ENCODE measurements at regions not wholly inside any gene's neighbourhood (a gene's known extent, or its start where the extent isn't known, plus 50 kb on each side); places are given as distances from the start of the nearest gene placed in this dataset.

DNA sequence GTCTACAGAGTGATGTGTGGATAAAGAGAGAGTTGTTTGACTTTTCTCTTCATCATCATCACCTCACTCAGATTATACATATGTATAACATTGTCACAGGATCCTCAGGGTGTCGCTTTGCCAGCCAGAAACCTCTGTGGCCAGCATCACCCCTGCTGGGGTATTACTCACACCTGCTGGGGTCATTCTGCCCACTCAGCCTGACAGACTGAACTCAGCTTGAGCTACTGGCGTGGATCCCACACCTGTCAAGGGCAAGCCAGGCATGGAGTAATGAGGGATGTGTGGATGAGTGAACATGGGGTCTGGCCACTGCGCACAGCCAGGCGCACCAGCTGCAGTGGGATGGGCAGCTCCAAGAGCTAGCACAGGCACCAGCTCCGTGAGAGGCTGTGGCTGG is 870.6 kb downstream of the CBLN2 start:
- no peak overlapping the region for H3K27ac ChIP-seq
- no peaks in the 10 kb centered on the region for H3K27me3 ChIP-seq
- TF ChIP-seq, protein P1, sequence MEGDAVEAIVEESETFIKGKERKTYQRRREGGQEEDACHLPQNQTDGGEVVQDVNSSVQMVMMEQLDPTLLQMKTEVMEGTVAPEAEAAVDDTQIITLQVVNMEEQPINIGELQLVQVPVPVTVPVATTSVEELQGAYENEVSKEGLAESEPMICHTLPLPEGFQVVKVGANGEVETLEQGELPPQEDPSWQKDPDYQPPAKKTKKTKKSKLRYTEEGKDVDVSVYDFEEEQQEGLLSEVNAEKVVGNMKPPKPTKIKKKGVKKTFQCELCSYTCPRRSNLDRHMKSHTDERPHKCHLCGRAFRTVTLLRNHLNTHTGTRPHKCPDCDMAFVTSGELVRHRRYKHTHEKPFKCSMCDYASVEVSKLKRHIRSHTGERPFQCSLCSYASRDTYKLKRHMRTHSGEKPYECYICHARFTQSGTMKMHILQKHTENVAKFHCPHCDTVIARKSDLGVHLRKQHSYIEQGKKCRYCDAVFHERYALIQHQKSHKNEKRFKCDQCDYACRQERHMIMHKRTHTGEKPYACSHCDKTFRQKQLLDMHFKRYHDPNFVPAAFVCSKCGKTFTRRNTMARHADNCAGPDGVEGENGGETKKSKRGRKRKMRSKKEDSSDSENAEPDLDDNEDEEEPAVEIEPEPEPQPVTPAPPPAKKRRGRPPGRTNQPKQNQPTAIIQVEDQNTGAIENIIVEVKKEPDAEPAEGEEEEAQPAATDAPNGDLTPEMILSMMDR (IDR thresholded peaks at IDR 0.05) = no peak
- H3K4me3 ChIP-seq = no peak overlapping the region
- DNase-seq = peak in 1 of 4 donors; percentile 36
- no peaks in the 10 kb centered on the region for H3K4me1 ChIP-seq
- intact Hi-C loops (cut with DNase I) = no loop called here
- no peaks in the 10 kb centered on the region for H3K9me3 ChIP-seq
- H3K36me3 ChIP-seq = no peaks in the 10 kb centered on the region
- ATAC-seq = no peak

DNA sequence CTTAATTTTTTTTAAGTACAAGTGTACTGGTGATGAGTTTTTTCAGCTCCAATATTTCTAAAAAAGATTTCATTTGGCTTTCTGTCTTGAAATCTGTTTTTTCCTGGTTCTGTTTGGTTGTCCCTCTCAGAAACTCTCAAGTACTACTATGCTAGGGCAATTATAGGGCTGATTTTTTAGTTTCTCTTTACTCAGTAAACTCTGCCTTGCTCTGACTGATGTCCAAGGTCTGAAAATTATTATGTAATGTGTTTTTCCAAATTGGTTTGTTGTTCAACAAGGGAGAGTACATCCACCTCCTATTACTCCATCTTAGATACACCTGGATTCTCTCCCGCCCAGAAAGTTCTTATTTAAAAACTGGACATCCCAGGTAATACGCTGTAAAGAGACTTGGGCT is 877.7 kb downstream of the CBLN2 start:
- H3K4me3 ChIP-seq = no peak overlapping the region
- no peaks in the 10 kb centered on the region for H3K27me3 ChIP-seq
- no peak for ATAC-seq
- TF ChIP-seq, protein P1 (IDR thresholded peaks at IDR 0.05) = no peak
- intact Hi-C loops (cut with DNase I) = no loop called here
- DNase-seq = no peak
- H3K27ac ChIP-seq = no peak overlapping the region
- no peaks in the 10 kb centered on the region for H3K9me3 ChIP-seq
- no peaks in the 10 kb centered on the region for H3K36me3 ChIP-seq
- H3K4me1 ChIP-seq = no peaks in the 10 kb centered on the region

DNA sequence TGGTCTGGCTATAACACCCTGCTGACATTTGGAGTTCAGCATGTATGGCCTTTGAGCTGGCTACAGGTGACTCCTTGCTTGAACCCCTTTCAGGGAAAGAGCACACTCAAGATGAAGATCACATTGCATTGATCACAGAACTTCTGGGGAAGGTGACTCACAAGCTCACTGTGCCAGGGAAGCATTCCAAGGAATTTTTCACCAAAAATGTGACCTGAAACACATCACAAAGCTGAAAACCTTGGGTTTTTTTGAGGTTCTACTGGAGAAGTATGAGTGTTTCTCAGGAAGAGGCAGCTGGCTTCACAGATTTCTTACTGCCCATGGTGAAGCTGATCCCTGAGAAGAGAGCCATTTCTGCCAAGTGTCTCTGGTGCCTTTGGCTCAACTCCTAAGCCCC is 879.0 kb downstream of the CBLN2 start:
- Histone ChIP-seq H3K27ac (no peak overlapping the region), H3K4me3 (no peak overlapping the region), H3K9me3 (no peaks in the 10 kb centered on the region), H3K36me3 (no peaks in the 10 kb centered on the region), H3K4me1 (no peaks in the 10 kb centered on the region), H3K27me3 (no peaks in the 10 kb centered on the region)
- no peak for ATAC-seq
- TF ChIP-seq, protein P1 (IDR thresholded peaks at IDR 0.05) = no peak
- no peak for DNase-seq
- intact Hi-C loops (cut with DNase I) = no loop called here

DNA sequence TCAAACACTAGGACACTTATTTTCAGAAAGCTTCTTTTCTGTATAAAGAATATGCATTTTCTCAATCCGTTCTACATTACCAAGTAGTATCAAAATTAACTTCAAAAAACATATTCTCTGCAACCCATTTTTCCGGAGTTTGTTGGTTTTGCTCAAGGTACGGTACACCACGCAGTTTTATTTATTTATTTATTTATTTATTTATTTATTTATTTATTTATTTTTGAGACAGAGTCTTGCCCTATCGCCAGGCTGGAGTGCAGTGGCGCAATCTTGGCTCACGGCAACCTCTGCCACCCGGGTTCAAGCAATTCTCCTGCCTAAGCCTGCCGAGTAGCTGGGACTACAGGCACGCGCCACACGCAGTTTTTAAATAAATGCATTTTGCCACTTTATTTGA is 900.3 kb downstream of the CBLN2 start:
- ATAC-seq (no peak), DNase-seq (peak in 1 of 4 donors; percentile 25)
- intact Hi-C loops (cut with DNase I) = no loop called here
- Histone ChIP-seq H3K9me3 (peaks cover 0 to 2% of the 10 kb centered on the region in 2 donors), H3K36me3 (no peaks in the 10 kb centered on the region), H3K27ac (no peak overlapping the region), H3K27me3 (no peaks in the 10 kb centered on the region), H3K4me3 (no peak overlapping the region), H3K4me1 (no peaks in the 10 kb centered on the region)
- TF ChIP-seq, protein P1 (IDR thresholded peaks at IDR 0.05) = no peak

DNA sequence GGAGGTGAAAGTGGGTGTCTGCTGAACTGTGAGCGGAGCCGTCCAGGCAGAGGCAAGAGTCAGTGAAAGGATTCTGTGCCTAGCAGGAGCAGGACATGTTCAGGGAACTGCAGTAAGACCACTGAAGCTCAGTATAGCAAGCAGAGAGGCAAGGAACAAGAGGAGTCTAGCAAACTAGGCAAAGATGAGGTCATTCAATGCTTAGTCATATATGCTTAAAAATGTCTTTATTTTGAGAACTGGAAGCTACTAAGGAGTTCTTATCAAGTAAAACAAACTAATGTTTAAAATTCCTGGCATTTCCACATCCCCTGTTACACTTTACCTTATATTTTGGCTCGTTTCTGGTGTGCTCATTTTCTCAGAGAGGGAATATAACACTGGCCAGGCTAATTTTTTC is 913.4 kb downstream of the CBLN2 start:
- Histone ChIP-seq H3K27me3 (no peaks in the 10 kb centered on the region), H3K27ac (no peak overlapping the region), H3K36me3 (no peaks in the 10 kb centered on the region), H3K4me1 (no peaks in the 10 kb centered on the region), H3K4me3 (no peak overlapping the region), H3K9me3 (no peaks in the 10 kb centered on the region)
- DNase-seq (no peak), ATAC-seq (no peak)
- TF ChIP-seq, protein P1 (IDR thresholded peaks at IDR 0.05) = no peak
- intact Hi-C loops (cut with DNase I) = no loop called here

Measured in left lung (tissue), 4 donors.